HepG2 (cell line): ENCODE measurements at regions not wholly inside any gene's neighbourhood (a gene's known extent, or its start where the extent isn't known, plus 50 kb on each side); places are given as distances from the start of the nearest gene placed in this dataset.

Experiments
- EP300 ChIP-seq, 3 experiments: sonication (generic) in 1 of 3; formaldehyde crosslinking in 1 of 3; IDR thresholded peaks; 2 replicates each; pipeline versions ENCODE4 v1.5.1 to v1.6.1; 2011 to 2020; ENCODE audit warnings: low read depth in 2 of 3, low read length in 2 of 3, borderline replicate concordance in 1 of 3, improper control_type of control experiment in 1 of 3, mild to moderate bottlenecking in 1 of 3, missing genetic modification reagents in 1 of 3, moderate library complexity in 1 of 3
- SMAD1 ChIP-seq: sonication (generic); formaldehyde crosslinking; IDR thresholded peaks from 2 replicates; pipeline ENCODE4 v1.4.0; 2020; ENCODE audit warnings: missing genetic modification reagents, low read depth, mild to moderate bottlenecking, borderline replicate concordance

GRCh38 chr18:69308619-69309018 lies 92.1 kb upstream of the DOK6 start:
- no peak for TF ChIP-seq SMAD1 (CRISPR knock-in tag)
- no peak for TF ChIP-seq EP300 (IDR thresholded peaks at IDR 0.05; ENCODE audit: low read depth in 2 of 2, low read length in 2 of 2)
- TF ChIP-seq EP300 (CRISPR knock-in tag; IDR thresholded peaks at IDR 0.05; ENCODE audit: borderline replicate concordance), result no peak
